Panc1 (cell line): ENCODE measurements at regions not wholly inside any gene's neighbourhood (a gene's known extent, or its start where the extent isn't known, plus 50 kb on each side); places are given as distances from the start of the nearest gene placed in this dataset.
A peak's percentile ranks its signal among the peaks of the same experiment; 100 is the strongest.

Experiments
- ATAC-seq: fragments of 200-7000 bp; cut with Tn5 transposase; 2 replicates; pipeline ENCODE4 v1.9.1; 2020; ENCODE audit warnings: mild to moderate bottlenecking, moderate library complexity
- BruUV-seq: library from RNA; stranded (reverse); fragments of 400-500 nt; replicated peaks from 2 replicates; lab custom pipeline; 2021; lab: Mats Ljungman, UMichigan
- CTCF ChIA-PET: fragments of 300-600 bp; sonication (Branson Sonifier 250); formaldehyde crosslinking; loops from one replicate; lab custom pipeline; 2022; ENCODE audit warnings: antibody characterized with exemption; lab: Charles Lee
- POLR2A ChIA-PET: fragments of 300-600 bp; sonication (Branson Sonifier 250); formaldehyde crosslinking; loops from one replicate; lab custom pipeline; 2022; ENCODE audit warnings: antibody characterized with exemption; lab: Charles Lee
- DNase-seq: peaks from one replicate; pipeline ENCODE4 v3.0.0-alpha.2; 2010; ENCODE audit warnings: low read depth, low spot score
- H3K27ac ChIP-seq: 2 replicates; pipeline ENCODE4 v1.5.1; 2011; ENCODE audit warnings: mild to moderate bottlenecking, low read length, inconsistent platforms
- H3K27me3 ChIP-seq: fragments of 200-500 bp; sonication (Bioruptor generic); 2 replicates; pipeline ENCODE4 v1.6.0; 2014; ENCODE audit warnings: low read length, inconsistent platforms; ENCODE audit not compliant: control insufficient read depth, insufficient read depth
- H3K36me3 ChIP-seq: fragments of 200-500 bp; sonication (Bioruptor generic); 2 replicates; pipeline ENCODE4 v1.5.1; 2014; ENCODE audit warnings: inconsistent platforms, mild to moderate bottlenecking, low read length, moderate library complexity; ENCODE audit not compliant: control insufficient read depth, insufficient read depth
- H3K4me1 ChIP-seq: 2 replicates; pipeline ENCODE4 v1.5.1; 2011; ENCODE audit warnings: inconsistent platforms, mild to moderate bottlenecking, low read length, moderate library complexity; ENCODE audit not compliant: control insufficient read depth, insufficient read depth
- H3K4me3 ChIP-seq, 2 experiments: 2 replicates each; pipeline ENCODE4 v1.5.1; 2011 to 2012; ENCODE audit warnings: low read depth in 2 of 2, low read length in 2 of 2, mild to moderate bottlenecking in 2 of 2, inconsistent platforms in 1 of 2, moderate library complexity in 1 of 2
- H3K9me3 ChIP-seq: fragments of 200-500 bp; sonication (Bioruptor generic); 2 replicates; pipeline ENCODE4 v1.5.1; 2014; ENCODE audit warnings: low read depth, mild to moderate bottlenecking, inconsistent platforms, low read length, moderate library complexity; ENCODE audit not compliant: control insufficient read depth, insufficient read depth
- POLR2AphosphoS5 ChIP-seq: IDR thresholded peaks from 2 replicates; pipeline ENCODE4 v1.6.1; 2012; ENCODE audit warnings: mild to moderate bottlenecking, low read depth, low read length, moderate library complexity
- SIN3A ChIP-seq: IDR thresholded peaks from 2 replicates; pipeline ENCODE4 v1.6.1; 2012; ENCODE audit warnings: low read depth, mild to moderate bottlenecking, low read length, moderate library complexity, borderline replicate concordance; ENCODE audit not compliant: insufficient read depth
- TCF7L2 ChIP-seq: IDR thresholded peaks from 2 replicates; pipeline ENCODE4 v1.6.1; 2011; ENCODE audit warnings: mild to moderate bottlenecking, low read depth, low read length, inconsistent platforms
- in situ Hi-C: cut with HindIII; loops from 2 replicates; pipeline ENCODE4 v1.10.0; 2016; ENCODE audit warnings: low sequenced_read_pairs, low pct_unique_long_range_greater_than_20kb
- intact Hi-C: fragments of 100-400 bp; cut with micrococcal nuclease; formaldehyde crosslinking; loops from one replicate; pipeline ENCODE4 v1.10.0; 2022; ENCODE audit not compliant: unreplicated experiment
- TF ChIP-seq, protein P1 (sequence below): fragments of 450-650 bp; IDR thresholded peaks from 2 replicates; pipeline ENCODE4 v1.5.1; 2017; ENCODE audit warnings: mild to moderate bottlenecking
- TF ChIP-seq, protein P2 (sequence below), 2 experiments: IDR thresholded peaks; 2 replicates each; pipeline ENCODE4 v1.6.1; 2011 to 2012; ENCODE audit warnings: low read depth in 2 of 2, control low read depth in 1 of 2, low read length in 1 of 2, mild to moderate bottlenecking in 1 of 2, moderate library complexity in 1 of 2; ENCODE audit not compliant: insufficient read depth in 1 of 2

DNA sequence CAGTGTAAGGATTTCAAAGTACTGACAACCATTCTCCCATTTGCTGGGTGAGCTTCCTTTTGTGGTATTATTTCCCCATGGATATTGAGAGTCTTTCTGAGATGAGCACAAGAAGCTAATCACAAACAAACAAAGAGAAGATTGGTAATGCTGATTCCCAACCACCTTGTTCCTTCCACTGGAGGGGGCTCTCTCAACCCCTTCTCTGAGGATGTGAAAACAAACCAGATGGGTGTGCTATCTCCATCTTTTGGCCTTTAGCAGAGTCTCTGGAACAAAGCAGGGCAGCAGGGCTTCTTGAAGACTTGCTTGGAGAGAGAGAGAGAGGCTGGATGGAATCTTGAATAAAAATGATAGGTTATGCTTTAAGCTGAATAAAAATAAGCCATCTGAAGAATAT is 576.7 kb upstream of the ZNF462 start:
- H3K4me1 ChIP-seq: no peaks in the 10 kb centered on the region
- H3K36me3 ChIP-seq: no peaks in the 10 kb centered on the region
- in situ Hi-C loops (no loop called here), intact Hi-C loops (no loop called here)
- H3K4me3 ChIP-seq: no peak overlapping the region
- ATAC-seq (no peak), DNase-seq (peak; percentile 17)
- TF ChIP-seq TCF7L2 (no peak), POLR2AphosphoS5 (no peak)
- TF ChIP-seq, protein P1, sequence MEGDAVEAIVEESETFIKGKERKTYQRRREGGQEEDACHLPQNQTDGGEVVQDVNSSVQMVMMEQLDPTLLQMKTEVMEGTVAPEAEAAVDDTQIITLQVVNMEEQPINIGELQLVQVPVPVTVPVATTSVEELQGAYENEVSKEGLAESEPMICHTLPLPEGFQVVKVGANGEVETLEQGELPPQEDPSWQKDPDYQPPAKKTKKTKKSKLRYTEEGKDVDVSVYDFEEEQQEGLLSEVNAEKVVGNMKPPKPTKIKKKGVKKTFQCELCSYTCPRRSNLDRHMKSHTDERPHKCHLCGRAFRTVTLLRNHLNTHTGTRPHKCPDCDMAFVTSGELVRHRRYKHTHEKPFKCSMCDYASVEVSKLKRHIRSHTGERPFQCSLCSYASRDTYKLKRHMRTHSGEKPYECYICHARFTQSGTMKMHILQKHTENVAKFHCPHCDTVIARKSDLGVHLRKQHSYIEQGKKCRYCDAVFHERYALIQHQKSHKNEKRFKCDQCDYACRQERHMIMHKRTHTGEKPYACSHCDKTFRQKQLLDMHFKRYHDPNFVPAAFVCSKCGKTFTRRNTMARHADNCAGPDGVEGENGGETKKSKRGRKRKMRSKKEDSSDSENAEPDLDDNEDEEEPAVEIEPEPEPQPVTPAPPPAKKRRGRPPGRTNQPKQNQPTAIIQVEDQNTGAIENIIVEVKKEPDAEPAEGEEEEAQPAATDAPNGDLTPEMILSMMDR: peak; percentile 2; the same call in 1 of the 2 replicates
- H3K9me3 ChIP-seq: no peaks in the 10 kb centered on the region
- ChIA-PET CTCF (no interaction called here), POLR2A (no interaction called here)
- H3K27me3 ChIP-seq: no peaks in the 10 kb centered on the region
- H3K27ac ChIP-seq: no peak overlapping the region
- no TSS peak for BruUV-seq

GRCh38 chr9:106287091-106287631 is 575.8 kb upstream of the ZNF462 start:
- TF ChIP-seq, protein P1: no peak
- TF ChIP-seq POLR2AphosphoS5: no peak
- TF ChIP-seq, protein P2, sequence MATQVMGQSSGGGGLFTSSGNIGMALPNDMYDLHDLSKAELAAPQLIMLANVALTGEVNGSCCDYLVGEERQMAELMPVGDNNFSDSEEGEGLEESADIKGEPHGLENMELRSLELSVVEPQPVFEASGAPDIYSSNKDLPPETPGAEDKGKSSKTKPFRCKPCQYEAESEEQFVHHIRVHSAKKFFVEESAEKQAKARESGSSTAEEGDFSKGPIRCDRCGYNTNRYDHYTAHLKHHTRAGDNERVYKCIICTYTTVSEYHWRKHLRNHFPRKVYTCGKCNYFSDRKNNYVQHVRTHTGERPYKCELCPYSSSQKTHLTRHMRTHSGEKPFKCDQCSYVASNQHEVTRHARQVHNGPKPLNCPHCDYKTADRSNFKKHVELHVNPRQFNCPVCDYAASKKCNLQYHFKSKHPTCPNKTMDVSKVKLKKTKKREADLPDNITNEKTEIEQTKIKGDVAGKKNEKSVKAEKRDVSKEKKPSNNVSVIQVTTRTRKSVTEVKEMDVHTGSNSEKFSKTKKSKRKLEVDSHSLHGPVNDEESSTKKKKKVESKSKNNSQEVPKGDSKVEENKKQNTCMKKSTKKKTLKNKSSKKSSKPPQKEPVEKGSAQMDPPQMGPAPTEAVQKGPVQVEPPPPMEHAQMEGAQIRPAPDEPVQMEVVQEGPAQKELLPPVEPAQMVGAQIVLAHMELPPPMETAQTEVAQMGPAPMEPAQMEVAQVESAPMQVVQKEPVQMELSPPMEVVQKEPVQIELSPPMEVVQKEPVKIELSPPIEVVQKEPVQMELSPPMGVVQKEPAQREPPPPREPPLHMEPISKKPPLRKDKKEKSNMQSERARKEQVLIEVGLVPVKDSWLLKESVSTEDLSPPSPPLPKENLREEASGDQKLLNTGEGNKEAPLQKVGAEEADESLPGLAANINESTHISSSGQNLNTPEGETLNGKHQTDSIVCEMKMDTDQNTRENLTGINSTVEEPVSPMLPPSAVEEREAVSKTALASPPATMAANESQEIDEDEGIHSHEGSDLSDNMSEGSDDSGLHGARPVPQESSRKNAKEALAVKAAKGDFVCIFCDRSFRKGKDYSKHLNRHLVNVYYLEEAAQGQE (IDR thresholded peaks at IDR 0.05; ENCODE audit: insufficient read depth in 1 of 2, low read depth in 2 of 2, low read length in 1 of 2): no peak
- no peak for TF ChIP-seq TCF7L2
- TF ChIP-seq SIN3A: no peak
- Histone ChIP-seq H3K27ac (no peak overlapping the region), H3K4me1 (no peaks in the 10 kb centered on the region), H3K4me3 (peak overlapping the region in 1 of 2 experiments; percentile 14; a peak in 1 of 4 replicates), H3K9me3 (no peaks in the 10 kb centered on the region), H3K36me3 (no peaks in the 10 kb centered on the region), H3K27me3 (no peaks in the 10 kb centered on the region)
- in situ Hi-C loops: no loop called here
- DNase-seq (no peak), ATAC-seq (no peak)
- ChIA-PET POLR2A (no interaction called here), CTCF (no interaction called here)
- intact Hi-C loops: no loop called here
- BruUV-seq: no TSS peak
